ENCODE measurements at regions not wholly inside any gene's neighbourhood (a gene's known extent, or its start where the extent isn't known, plus 50 kb on each side); places are given as distances from the start of the nearest gene placed in this dataset.
"Not testable (repeated sequence)": the region's sequence is repeated elsewhere in the genome, so short reads cannot be mapped to it uniquely, and the experiment has no call there.

DNA sequence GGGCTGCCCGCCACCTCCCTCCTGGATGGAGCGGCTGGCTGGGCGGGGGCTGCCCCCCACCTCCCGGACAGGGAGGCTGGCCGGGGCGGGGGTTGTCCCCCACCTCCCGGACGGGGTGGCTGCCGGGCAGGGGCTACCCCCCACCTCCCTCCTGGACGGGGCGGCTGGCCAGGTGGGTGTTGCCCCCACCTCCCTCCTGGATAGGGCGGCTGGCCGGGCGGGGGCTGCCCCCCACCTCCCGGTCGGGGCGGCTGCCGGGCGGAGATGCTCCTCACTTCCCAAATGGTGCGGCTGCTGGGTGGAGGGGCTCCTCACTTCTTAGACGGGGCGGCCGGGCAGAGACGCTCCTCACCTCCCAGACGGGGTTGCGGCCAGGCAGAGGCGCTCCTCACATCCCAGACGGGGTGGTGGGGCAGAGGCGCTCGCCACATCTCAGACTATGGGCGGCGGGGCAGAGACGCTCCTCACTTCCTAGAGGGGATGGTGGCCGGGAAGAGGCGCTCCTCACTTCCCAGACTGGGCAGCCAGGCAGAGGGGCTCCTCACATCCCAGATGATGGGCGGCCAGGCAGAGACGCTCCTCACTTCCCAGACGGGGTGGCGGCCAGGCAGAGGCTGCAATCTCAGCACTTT is 153.9 kb upstream of the OR4C13 start:
- not testable (repeated sequence) for TF ChIP-seq CTCF (IDR thresholded peaks at IDR 0.05; ENCODE audit: insufficient read depth, low read length); GABPA (IDR thresholded peaks at IDR 0.05; ENCODE audit: low read depth); POLR2AphosphoS5 (IDR thresholded peaks at IDR 0.05; ENCODE audit: low read depth); REST (IDR thresholded peaks at IDR 0.05; ENCODE audit: insufficient replicate concordance, low read depth)

Measured in HL-60 (cell line).